DMS 273 treated with DMSO at 0.1 percent for 48 hours (cell line): ENCODE measurements at regions not wholly inside any gene's neighbourhood (a gene's known extent, or its start where the extent isn't known, plus 50 kb on each side); places are given as distances from the start of the nearest gene placed in this dataset.

Experiments
- DNase-seq: peaks from one replicate; lab custom pipeline; 2025; lab: John Stamatoyannopoulos, UW

DNA sequence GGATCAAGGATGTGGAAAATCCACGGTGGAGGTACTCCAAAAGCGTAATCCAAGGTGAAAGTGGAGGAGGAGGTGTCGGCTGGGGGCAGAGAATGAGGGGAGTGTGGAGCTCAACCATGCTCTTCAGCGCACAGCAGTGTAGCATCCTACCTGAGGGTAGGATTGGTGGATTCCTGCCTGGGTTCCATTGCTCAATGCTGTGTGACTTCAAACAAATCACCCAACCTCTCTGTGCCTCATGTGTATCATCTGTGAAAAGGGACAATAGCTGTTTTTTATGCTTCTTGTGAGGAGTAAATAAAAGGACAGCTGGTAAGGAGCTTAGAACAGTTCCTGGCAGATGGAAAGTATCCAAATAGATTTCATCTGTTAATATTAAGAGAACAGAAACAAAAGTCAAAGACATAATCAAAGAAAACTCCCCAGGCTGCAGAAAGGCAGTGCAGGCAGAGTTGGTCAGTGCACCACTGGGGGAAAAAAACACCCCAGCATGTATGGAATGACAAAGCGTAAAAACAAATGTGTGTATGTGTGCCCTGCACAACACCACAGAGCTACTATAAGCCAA lies 130.0 kb upstream of the HDAC4 start:
- DNase-seq = no peak

DNA sequence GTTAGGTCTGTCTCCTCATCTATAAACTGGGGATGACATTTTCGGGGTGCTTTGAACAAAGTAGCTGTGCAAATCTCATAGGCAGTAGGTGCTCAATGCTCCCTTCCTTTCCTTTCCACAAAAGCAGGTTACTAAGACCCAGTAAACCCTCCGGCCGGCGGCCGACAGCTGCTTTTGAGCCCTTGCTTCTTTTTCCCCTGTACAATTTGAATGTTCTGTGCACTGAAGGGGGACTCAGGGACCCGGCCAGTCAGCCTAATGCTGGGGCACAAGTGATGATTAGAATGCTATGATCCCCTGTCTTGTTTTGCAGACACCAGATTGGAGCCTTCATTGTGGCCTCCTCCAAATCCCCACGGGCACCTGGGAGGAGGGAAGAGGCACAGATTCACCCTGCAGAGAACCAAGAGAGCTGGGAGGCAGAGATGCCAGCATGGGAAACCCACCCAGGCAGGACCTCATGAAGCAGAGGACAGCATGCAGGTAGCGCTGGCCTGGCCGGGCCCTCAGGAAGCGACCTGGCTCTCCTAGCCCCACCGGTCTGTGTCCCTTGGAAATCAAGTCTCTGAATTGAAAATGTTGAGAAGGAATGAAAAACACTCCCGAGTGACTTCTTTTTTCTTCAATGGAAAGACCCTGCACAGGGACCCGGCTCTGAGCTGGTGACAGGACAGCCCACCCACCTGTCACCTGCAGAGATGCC lies 128.6 kb upstream of the HDAC4 start:
- DNase-seq = no peak

GRCh38 chr2:239528883-239529282 lies 128.1 kb upstream of the HDAC4 start:
- DNase-seq = no peak

GRCh38 chr2:239528146-239528545 lies 127.3 kb upstream of the HDAC4 start:
- DNase-seq = no peak

GRCh38 chr2:239526666-239527415 lies 126.0 kb upstream of the HDAC4 start:
- no peak for DNase-seq

GRCh38 chr2:239526038-239526437 lies 125.2 kb upstream of the HDAC4 start:
- no peak for DNase-seq

- DNase-seq = no peak
Observed at GRCh38 chr2:239523954-239524330, 123.1 kb upstream of the HDAC4 start.

DNA sequence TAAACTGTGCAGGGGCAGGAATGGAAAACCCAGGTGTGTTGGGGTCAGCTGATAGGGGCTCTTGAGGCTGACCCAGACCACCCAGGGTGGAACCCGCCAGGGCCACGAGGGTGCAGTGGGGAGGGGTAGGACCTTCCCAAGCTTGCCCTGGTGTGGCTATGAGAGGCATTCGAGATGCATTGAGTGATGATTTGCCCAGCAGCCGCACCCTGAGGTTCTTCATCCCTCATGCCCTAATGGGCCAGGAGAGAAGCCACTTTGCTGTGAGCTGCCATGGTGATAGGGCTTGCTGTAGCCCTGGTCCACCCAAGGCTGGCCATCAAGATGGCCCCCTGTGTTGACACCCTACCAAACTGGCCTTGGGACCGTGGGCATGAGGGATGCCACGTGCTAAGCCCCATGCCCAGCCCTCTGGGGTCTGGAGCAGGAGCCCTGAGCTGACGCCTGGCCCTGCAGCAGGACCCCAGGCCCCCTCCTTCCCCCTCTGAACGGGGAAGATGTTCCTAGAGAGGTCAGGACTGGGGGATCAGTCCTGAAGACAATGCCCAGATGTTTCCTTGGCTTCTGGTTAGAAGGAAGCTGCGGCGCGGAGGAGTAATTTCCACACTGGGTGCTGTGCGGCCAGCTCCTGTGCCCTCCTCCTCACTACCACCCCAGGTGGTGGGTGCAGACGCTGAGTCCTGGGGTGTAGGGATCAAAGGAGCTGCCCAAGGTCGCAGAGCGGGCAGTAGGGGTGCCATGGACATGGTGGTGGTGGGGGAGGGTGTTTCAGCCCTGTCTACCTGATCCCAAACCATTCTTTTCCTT lies 122.5 kb upstream of the HDAC4 start:
- DNase-seq = no peak

GRCh38 chr2:239522740-239523119 lies 121.9 kb upstream of the HDAC4 start:
- no peak for DNase-seq

DNA sequence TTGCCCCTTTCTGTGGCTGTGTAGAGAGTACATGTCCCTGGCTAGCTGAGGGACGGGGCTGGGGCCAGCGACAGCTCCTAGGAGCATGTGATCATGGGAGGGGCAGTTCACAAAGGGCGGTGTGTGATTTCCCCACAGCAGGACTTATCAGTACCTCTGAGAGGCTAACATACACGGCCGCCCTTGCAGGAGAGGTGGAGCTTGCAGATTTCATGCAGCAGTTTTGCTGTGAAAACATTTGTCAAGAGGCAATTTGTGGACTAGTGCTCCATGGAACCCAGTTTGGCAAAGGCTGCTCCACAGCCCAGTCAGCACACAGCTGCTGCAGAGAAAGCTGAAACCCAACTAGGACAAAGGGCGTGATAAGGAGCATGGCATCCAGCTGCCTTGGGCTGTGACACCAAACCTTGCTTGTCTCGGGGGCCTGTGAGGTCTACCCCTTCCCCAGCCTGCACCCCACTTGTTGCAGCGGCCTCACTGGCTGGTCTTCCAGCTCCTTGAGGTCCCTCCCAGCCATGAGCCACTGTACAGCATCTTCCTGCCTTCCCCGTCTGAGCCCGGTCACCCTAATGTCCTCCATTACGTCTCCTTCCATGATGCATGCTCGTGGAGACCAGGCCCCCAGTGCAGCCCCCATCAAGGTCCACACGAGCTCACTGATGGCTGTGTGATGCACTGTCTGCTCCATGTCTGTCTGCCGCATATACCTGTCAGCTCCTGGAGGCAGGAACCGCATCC lies 121.4 kb upstream of the HDAC4 start:
- no peak for DNase-seq

DNA sequence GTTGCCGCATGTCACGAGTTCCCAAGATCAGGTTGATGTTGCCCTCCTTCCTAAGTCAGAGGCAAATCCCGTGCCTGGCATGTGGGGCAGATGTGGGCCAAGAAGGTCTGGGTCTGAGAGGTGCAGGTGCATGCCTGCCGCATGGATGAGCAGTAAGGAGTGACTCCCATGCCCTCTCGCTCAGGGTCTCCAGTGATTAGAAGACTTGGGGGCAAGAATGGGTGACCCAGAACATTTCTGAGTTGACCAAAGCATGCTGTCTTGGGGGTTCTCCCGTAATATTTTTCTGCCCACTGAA lies 120.6 kb upstream of the HDAC4 start:
- no peak for DNase-seq

DNA sequence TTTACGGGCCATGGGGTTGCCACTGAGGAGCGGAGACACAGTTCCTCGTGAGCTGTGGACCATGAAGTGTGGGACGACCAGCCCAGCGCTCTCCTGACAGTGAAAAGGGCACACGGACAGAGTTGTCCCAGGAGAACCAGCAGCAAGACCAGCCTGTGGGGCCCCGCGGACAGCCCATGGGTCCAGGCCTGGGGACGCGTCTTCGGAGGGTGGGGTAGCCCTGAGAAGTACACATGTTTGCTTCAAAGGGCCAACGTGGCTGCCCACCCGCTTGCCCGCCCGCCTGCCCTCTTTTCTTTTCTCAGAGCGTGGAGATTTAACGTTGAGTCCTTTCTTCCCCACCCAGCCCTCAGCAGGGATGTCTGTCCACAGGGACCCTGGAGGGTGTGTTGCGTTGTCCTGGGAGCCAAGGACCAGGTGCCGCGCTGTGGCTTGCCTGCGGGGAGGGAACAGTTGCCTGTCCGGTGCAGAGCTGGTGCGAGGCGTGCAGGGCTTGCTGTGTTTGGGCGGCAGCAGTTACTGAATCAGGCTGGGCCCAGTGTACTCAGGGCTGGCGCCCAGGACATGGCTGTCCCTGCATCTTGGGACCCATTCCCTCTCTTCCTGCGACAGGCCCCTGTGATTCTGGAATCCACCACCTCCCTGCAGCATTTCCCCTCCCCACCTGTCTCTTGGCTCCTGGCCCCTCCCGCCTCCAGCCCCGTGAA lies 120.1 kb upstream of the HDAC4 start:
- DNase-seq = no peak

DNA sequence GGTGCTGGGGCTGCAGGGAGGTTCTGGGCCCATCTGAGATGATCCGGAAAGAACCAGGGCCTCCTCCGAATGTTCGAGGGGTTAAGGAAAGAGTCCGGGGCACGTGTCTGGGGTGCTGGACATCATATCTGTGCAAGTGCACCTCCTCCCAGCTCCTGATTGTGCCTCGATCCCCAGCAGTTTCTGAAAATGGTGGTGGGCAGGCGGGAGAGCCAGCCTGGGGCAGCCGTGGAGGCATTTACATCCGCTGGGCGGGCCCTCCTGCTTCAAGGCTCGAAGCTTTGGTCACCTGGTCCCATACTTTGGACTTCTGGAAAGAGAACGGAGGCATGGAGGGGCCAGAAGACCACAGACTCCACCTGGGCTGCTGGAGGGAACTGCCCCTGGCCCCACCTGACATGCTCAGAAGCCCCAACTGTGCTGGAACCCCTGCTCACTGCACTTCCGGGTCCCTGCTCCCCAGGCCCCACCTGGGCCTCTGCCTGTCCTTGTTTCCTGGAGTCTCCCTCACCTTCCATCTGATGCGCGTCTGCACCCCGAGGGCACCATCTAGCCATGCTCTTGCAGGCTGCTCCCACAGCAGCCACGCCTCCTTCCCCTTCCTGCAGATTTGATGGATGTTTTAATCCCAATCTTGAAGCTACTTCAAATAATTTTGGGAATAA lies 119.2 kb upstream of the HDAC4 start:
- DNase-seq = no peak

DNA sequence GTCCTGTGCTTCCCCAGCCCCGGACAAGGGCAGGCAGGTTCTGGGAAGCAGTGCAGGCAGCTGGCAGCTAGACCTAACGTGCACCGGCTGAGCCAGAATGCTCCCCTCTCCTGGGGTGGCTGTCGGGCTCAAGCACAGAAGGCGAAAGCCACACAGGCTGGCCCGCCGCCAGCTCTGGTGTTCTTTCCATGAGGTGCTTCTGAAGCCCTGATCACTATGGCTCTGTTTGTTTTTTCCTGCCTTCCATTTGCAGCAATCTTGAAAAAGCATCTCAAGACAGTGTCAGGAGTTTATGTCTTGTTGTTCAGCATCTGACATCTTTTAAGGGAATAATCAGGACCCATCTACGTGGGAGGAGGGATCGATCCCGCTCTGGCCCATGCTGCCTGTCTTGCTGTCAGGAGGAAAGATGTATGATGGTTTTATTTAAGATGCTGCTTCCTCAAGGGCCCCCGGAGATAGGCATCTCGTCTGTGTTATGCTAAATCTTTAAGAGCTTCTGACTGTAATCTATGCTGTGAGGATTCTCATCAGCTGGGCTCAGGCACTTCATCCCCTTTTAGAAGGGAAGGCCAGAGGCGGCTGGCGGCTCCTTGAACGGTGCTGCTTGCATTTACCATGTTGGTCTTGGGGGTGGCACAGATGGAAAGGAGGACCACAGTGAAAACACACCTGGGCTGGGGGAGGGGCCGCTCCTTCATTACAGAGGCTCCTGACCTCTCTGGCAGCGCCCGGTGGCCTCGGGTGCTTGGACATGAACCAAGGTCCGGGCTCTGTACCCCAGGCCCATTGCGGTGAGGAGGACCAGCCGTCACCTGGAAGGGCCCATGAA lies 118.5 kb upstream of the HDAC4 start:
- DNase-seq = peak; percentile 39

GRCh38 chr2:239518286-239519088 lies 117.7 kb upstream of the HDAC4 start:
- DNase-seq = no peak

- no peak for DNase-seq
Observed at GRCh38 chr2:239517686-239518085, 116.9 kb upstream of the HDAC4 start.

- DNase-seq = no peak
Observed at GRCh38 chr2:239516954-239517305, 116.1 kb upstream of the HDAC4 start.

DNA sequence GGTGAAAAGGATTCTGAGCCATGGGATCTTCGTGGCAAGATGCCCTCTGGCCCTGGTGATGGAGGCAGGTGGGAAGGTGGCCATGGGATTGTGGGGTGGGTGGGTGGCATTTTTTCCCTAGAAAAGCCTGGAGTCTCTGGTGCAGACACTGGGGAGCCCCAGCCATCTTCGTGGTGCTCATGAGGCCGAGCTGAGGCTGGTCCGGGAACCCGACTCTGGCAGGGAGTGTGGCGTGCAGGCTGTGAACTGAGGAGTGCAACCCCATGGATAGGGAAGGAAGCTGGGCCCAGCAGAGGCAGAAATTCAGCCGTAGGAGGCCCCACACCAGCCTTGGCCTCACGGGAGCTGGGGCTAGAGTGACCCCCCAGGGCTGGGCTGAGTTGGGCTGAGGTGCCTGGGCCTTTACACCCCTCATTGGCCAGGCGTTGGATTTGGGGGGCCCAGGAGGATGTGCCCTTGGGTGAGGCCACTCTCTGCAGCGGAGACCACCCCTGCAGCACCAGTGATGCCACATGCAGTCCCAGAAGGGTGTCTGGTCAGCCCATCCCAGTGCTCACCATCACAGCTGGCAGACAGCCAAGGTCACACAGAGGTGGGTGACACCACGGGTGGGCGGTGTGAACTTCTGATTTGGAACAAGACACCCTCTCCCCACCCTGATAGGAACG lies 115.6 kb upstream of the HDAC4 start:
- DNase-seq = no peak
